Loucy (cell line): ENCODE measurements at regions not wholly inside any gene's neighbourhood (a gene's known extent, or its start where the extent isn't known, plus 50 kb on each side); places are given as distances from the start of the nearest gene placed in this dataset.

Experiments
- H2AFZ ChIP-seq: fragments of 200-600 bp; sonication (generic); 2 replicates; pipeline ENCODE4 v1.6.0; 2016; ENCODE audit warnings: antibody characterized with exemption, mild to moderate bottlenecking, low read length, moderate library complexity
- H3F3A ChIP-seq: fragments of 200-600 bp; 2 replicates; pipeline ENCODE4 v1.6.0; 2016; ENCODE audit warnings: antibody characterized with exemption, low read depth, mild to moderate bottlenecking
- H3K27me3 ChIP-seq: fragments of 200-600 bp; sonication (generic); 2 replicates; pipeline ENCODE4 v1.6.1; 2014; ENCODE audit warnings: low read length, mild to moderate bottlenecking; ENCODE audit not compliant: insufficient read depth, poor library complexity, severe bottlenecking
- H3K36me3 ChIP-seq: fragments of 200-600 bp; sonication (generic); 2 replicates; pipeline ENCODE4 v1.6.1; 2016; ENCODE audit warnings: low read length; ENCODE audit not compliant: insufficient read depth
- H3K4me1 ChIP-seq: fragments of 200-600 bp; sonication (generic); 2 replicates; pipeline ENCODE4 v1.5.1; 2014; ENCODE audit warnings: low read length, mild to moderate bottlenecking; ENCODE audit not compliant: insufficient read depth, poor library complexity, severe bottlenecking
- H3K4me2 ChIP-seq: fragments of 200-600 bp; sonication (generic); 2 replicates; pipeline ENCODE4 v1.6.0; 2014; ENCODE audit warnings: antibody characterized with exemption, low read length, low read depth, mild to moderate bottlenecking; ENCODE audit not compliant: poor library complexity, severe bottlenecking
- H3K4me3 ChIP-seq: fragments of 200-600 bp; sonication (generic); 2 replicates; pipeline ENCODE4 v1.5.1; 2014; ENCODE audit warnings: low read length, mild to moderate bottlenecking, mixed read lengths; ENCODE audit not compliant: poor library complexity, severe bottlenecking
- H3K79me2 ChIP-seq: fragments of 200-600 bp; sonication (generic); 2 replicates; pipeline ENCODE4 v1.6.1; 2014; ENCODE audit warnings: low read length; ENCODE audit not compliant: insufficient read depth
- H3K9ac ChIP-seq: fragments of 200-600 bp; sonication (generic); 2 replicates; pipeline ENCODE4 v1.6.0; 2014; ENCODE audit warnings: mild to moderate bottlenecking, low read depth, low read length, moderate library complexity; ENCODE audit not compliant: poor library complexity, severe bottlenecking
- H3K9me2 ChIP-seq: fragments of 200-600 bp; sonication (generic); replicated peaks from 2 replicates; pipeline ENCODE4 v1.6.1; 2016; ENCODE audit warnings: low read depth, low read length, mixed read lengths
- H3K9me3 ChIP-seq: fragments of 200-600 bp; sonication (generic); 2 replicates; pipeline ENCODE4 v1.6.1; 2014; ENCODE audit warnings: mild to moderate bottlenecking, antibody characterized with exemption, low read length, low read depth; ENCODE audit not compliant: insufficient read depth
- H4K20me1 ChIP-seq: fragments of 200-600 bp; sonication (generic); 2 replicates; pipeline ENCODE4 v1.6.0; 2014; ENCODE audit warnings: antibody characterized with exemption, low read length, mild to moderate bottlenecking; ENCODE audit not compliant: insufficient read depth, poor library complexity, severe bottlenecking
- EZH2phosphoT487 ChIP-seq: fragments of 200-600 bp; IDR thresholded peaks from 2 replicates; pipeline ENCODE4 v1.6.1; 2018; ENCODE audit warnings: antibody characterized with exemption, mild to moderate bottlenecking, moderate library complexity, borderline replicate concordance
- TF ChIP-seq, protein P1 (sequence below): fragments of 200-600 bp; sonication (generic); conservative IDR thresholded peaks from 2 replicates; pipeline ENCODE4 v1.5.1; 2014; ENCODE audit warnings: mild to moderate bottlenecking, antibody characterized with exemption, low read length

- no peaks in the 10 kb centered on the region for H3K27me3 ChIP-seq
- no peaks in the 10 kb centered on the region for H3F3A ChIP-seq
- H3K79me2 ChIP-seq, result peaks cover 7% of the 10 kb centered on the region; the same call in 1 of the 2 replicates
- no peak overlapping the region for H3K4me2 ChIP-seq
- H3K9me2 ChIP-seq, result no peaks in the 10 kb centered on the region
- no peak overlapping the region for H3K4me3 ChIP-seq
- H2AFZ ChIP-seq, result no peak overlapping the region
- no peaks in the 10 kb centered on the region for H4K20me1 ChIP-seq
- no peak overlapping the region for H3K9ac ChIP-seq
- TF ChIP-seq, protein P1, sequence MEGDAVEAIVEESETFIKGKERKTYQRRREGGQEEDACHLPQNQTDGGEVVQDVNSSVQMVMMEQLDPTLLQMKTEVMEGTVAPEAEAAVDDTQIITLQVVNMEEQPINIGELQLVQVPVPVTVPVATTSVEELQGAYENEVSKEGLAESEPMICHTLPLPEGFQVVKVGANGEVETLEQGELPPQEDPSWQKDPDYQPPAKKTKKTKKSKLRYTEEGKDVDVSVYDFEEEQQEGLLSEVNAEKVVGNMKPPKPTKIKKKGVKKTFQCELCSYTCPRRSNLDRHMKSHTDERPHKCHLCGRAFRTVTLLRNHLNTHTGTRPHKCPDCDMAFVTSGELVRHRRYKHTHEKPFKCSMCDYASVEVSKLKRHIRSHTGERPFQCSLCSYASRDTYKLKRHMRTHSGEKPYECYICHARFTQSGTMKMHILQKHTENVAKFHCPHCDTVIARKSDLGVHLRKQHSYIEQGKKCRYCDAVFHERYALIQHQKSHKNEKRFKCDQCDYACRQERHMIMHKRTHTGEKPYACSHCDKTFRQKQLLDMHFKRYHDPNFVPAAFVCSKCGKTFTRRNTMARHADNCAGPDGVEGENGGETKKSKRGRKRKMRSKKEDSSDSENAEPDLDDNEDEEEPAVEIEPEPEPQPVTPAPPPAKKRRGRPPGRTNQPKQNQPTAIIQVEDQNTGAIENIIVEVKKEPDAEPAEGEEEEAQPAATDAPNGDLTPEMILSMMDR, result no peak
- no peak for TF ChIP-seq EZH2phosphoT487
- no peaks in the 10 kb centered on the region for H3K36me3 ChIP-seq
- no peaks in the 10 kb centered on the region for H3K9me3 ChIP-seq
- H3K4me1 ChIP-seq, result peaks cover 14% of the 10 kb centered on the region
Measured at GRCh38 chr6:144655376-144655775, 370.2 kb downstream of the UTRN start.

DNA sequence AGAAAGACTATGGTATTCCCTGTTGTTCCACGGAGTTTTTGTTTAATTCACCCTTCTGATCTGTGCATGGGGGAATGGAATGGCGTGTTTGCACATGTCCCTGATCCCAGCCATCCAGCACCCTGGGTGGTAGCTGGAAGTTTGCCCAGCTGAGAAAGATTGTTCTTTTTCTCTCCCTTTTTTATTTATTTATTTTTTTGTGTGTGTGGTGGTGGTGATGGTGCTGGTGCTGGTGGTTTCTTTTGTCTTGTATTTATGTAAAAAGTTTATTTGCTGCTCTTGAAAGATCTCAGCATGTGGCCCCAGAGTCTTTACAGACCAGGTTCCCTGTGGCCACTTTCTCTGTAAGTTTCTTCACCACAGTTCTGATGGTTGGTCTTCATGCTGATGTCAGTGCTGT is 372.6 kb downstream of the UTRN start:
- no peak overlapping the region for H3K4me2 ChIP-seq
- no peaks in the 10 kb centered on the region for H3K27me3 ChIP-seq
- no peaks in the 10 kb centered on the region for H4K20me1 ChIP-seq
- H3K9me3 ChIP-seq, result no peaks in the 10 kb centered on the region
- H3F3A ChIP-seq, result no peaks in the 10 kb centered on the region
- H3K4me1 ChIP-seq, result peaks cover 14% of the 10 kb centered on the region
- H3K36me3 ChIP-seq, result no peaks in the 10 kb centered on the region
- TF ChIP-seq EZH2phosphoT487, result no peak
- peaks cover 7% of the 10 kb centered on the region; the same call in 1 of the 2 replicates for H3K79me2 ChIP-seq
- no peak overlapping the region for H3K9ac ChIP-seq
- no peaks in the 10 kb centered on the region for H3K9me2 ChIP-seq
- no peak overlapping the region for H2AFZ ChIP-seq
- H3K4me3 ChIP-seq, result no peak overlapping the region

DNA sequence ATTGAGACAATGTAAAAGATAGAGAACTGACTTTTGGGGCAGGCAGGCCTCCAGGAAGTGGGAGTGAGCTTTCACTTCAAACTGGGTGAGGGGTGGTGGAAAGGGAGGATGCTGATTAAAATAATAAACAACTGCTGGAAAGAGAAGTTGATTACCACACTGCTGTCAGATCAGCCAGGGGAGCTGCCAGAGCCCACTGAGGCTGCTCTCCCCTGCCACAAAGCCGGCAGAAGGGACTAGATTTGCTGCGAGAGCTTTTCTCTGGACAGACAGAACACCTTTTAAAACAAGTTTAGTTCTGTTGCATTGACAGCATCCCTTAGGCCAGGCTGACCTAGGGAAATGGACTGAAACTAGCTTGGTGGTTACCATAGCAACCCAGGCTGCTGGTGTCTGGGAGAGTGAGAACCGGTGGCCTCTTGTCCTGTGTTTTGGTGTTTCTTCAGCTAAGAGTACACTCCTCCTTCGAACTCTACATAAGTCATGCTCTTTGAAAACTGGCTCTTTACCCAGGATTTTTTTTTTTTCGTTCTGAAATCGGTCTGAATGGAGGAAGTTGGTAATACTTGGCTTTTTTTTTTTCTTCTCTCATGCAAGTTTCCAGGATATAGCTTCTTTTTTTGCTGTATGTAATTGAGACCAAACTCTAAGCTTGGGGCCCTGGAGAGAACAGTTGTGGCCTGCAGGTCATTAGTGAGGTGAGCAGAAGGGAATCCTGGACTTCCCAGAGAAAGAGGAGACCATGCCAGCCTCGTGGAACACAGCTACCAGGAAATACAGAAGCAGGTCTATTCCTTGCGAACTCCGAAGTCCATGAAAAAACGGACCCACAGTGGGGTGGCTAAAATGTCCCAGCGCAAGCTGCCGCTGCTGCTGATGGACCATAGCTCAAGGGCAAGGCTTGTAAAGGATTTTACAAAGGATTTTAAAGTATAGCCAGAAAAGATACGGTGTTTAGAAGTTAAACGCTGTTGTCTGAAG is 374.4 kb downstream of the UTRN start:
- TF ChIP-seq EZH2phosphoT487, result no peak
- TF ChIP-seq, protein P1, result no peak

More for the DNA sequence above, 374.4 kb downstream of the UTRN start:
- Histone ChIP-seq H3K4me2 (peak overlapping the region; percentile 27), H3K9me3 (no peaks in the 10 kb centered on the region), H3F3A (no peaks in the 10 kb centered on the region), H3K4me3 (no peak overlapping the region), H3K36me3 (no peaks in the 10 kb centered on the region), H2AFZ (no peak overlapping the region), H3K27me3 (no peaks in the 10 kb centered on the region), H3K9me2 (no peaks in the 10 kb centered on the region), H4K20me1 (no peaks in the 10 kb centered on the region), H3K4me1 (peaks cover 14% of the 10 kb centered on the region), H3K79me2 (peaks cover 7% of the 10 kb centered on the region; the same call in 1 of the 2 replicates), H3K9ac (no peak overlapping the region)
